HepG2 (cell line): ENCODE measurements at regions not wholly inside any gene's neighbourhood (a gene's known extent, or its start where the extent isn't known, plus 50 kb on each side); places are given as distances from the start of the nearest gene placed in this dataset.

Experiments
- ATAC-seq: fragments of 200-7000 bp; cut with Tn5 transposase; 3 replicates; pipeline ENCODE4 v1.9.1; 2020; ENCODE audit warnings: mild to moderate bottlenecking, moderate library complexity
- BruUV-seq: library from RNA; stranded (reverse); fragments of 400-500 nt; replicated peaks from 2 replicates; lab custom pipeline; 2021; lab: Mats Ljungman, UMichigan
- CTCF ChIA-PET: fragments of 300-600 bp; formaldehyde crosslinking; extraction: SDS; loops from one replicate; lab custom pipeline; 2021; ENCODE audit warnings: low total read pairs, inconsistent platforms, low intra/inter-chr PET ratio; lab: Yijun Ruan, JAX
- POLR2A ChIA-PET: fragments of 350-600 bp; sonication (Branson Sonifier 250); formaldehyde crosslinking; loops from one replicate; lab custom pipeline; 2020; ENCODE audit warnings: antibody characterized with exemption, inconsistent platforms; lab: Yijun Ruan, JAX
- DNase-seq: peaks from one replicate; pipeline ENCODE4 v3.0.0-alpha.2; 2015; ENCODE audit warnings: low spot score
- FAIRE-seq: peaks from 3 replicates; lab custom pipeline; 2011; peaks lifted over from hg19 to GRCh38; lab: Jason Lieb, UNC
- H2AFZ ChIP-seq: one replicate; pipeline ENCODE4 v1.6.1; 2011; ENCODE audit warnings: low read length, inconsistent platforms
- H3K27ac ChIP-seq: fragments of 300-600 bp; 3 replicates; pipeline ENCODE4 v1.8.0; 2011; ENCODE audit warnings: mixed run types, mild to moderate bottlenecking, mixed read lengths, low read length, inconsistent platforms; ENCODE audit not compliant: insufficient read depth; ENCODE audit errors: extremely low read length
- H3K27me3 ChIP-seq, 2 experiments: fragments of 200-600 bp in 1 of 2; 2 replicates in 1 of 2; 3 replicates in 1 of 2; pipeline versions ENCODE4 v1.6.0 to v1.8.0; 2011; ENCODE audit warnings: low read length in 2 of 2, mild to moderate bottlenecking in 2 of 2, moderate library complexity in 2 of 2, inconsistent platforms in 1 of 2; ENCODE audit not compliant: insufficient read depth in 2 of 2, control insufficient read depth in 1 of 2
- H3K36me3 ChIP-seq, 2 experiments: fragments of 200-600 bp in 1 of 2; replicated peaks in 1 of 2; 2 replicates in 1 of 2; 3 replicates in 1 of 2; pipeline versions ENCODE4 v1.5.1 to v1.8.0; 2011; ENCODE audit warnings: low read length in 2 of 2, inconsistent platforms in 1 of 2; ENCODE audit not compliant: insufficient read depth in 2 of 2, control insufficient read depth in 1 of 2
- H3K4me1 ChIP-seq: 2 replicates; pipeline ENCODE4 v1.5.1; 2012; ENCODE audit warnings: low read length, inconsistent platforms; ENCODE audit not compliant: insufficient read depth
- H3K4me2 ChIP-seq: 2 replicates; pipeline ENCODE4 v1.6.0; 2011; ENCODE audit warnings: low read depth, low read length, inconsistent platforms
- H3K4me3 ChIP-seq, 3 experiments: fragments of 200-600 bp in 1 of 3; sonication (generic), shearing (Covaris generic) in 1 of 3; replicated peaks in 1 of 3; 2 replicates each; pipeline ENCODE4 v1.5.1; 2011 to 2016; ENCODE audit warnings: low read length in 3 of 3, inconsistent platforms in 2 of 3, low read depth in 2 of 3, mild to moderate bottlenecking in 2 of 3, control low read depth in 1 of 3, mixed read lengths in 1 of 3; ENCODE audit not compliant: insufficient read depth in 1 of 3
- H3K79me2 ChIP-seq: one replicate; pipeline ENCODE4 v1.6.1; 2011; ENCODE audit warnings: low read length, inconsistent platforms; ENCODE audit not compliant: insufficient read depth
- H3K9ac ChIP-seq: 2 replicates; pipeline ENCODE4 v1.6.0; 2011; ENCODE audit warnings: mild to moderate bottlenecking, low read depth, low read length, inconsistent platforms; ENCODE audit not compliant: insufficient read depth
- H3K9me3 ChIP-seq: 2 replicates; pipeline ENCODE4 v1.5.1; 2012; ENCODE audit warnings: mild to moderate bottlenecking, low read length
- H4K20me1 ChIP-seq: 2 replicates; pipeline ENCODE4 v1.6.0; 2011; ENCODE audit warnings: inconsistent platforms, mild to moderate bottlenecking, low read length, moderate library complexity; ENCODE audit not compliant: insufficient read depth
- ARNTL ChIP-seq: sonication (generic); formaldehyde crosslinking; IDR thresholded peaks from 2 replicates; pipeline ENCODE4 v1.4.0; 2020; ENCODE audit warnings: mild to moderate bottlenecking, missing genetic modification reagents
- CHD4 ChIP-seq: fragments of 200-600 bp; sonication (generic); IDR thresholded peaks from 2 replicates; pipeline ENCODE4 v1.7.0; 2017; ENCODE audit warnings: mild to moderate bottlenecking, low read length, borderline replicate concordance
- DDIT3 ChIP-seq: sonication (generic); formaldehyde crosslinking; IDR thresholded peaks from 2 replicates; pipeline ENCODE4 v1.4.0; 2020; ENCODE audit warnings: mild to moderate bottlenecking, missing genetic modification reagents
- FOXK1 ChIP-seq: sonication (generic); formaldehyde crosslinking; IDR thresholded peaks from 2 replicates; pipeline ENCODE4 v1.4.0; 2020; ENCODE audit warnings: low read depth, missing genetic modification reagents, borderline replicate concordance
- ISL2 ChIP-seq: sonication (generic); formaldehyde crosslinking; IDR thresholded peaks from 2 replicates; pipeline ENCODE4 v1.5.0; 2020; ENCODE audit warnings: missing genetic modification reagents
- SRY ChIP-seq: sonication (generic); formaldehyde crosslinking; IDR thresholded peaks from 2 replicates; pipeline ENCODE4 v1.8.0; 2022; ENCODE audit warnings: mild to moderate bottlenecking, missing genetic modification reagents
- TIGD3 ChIP-seq: sonication (generic); formaldehyde crosslinking; IDR thresholded peaks from 2 replicates; pipeline ENCODE4 v1.5.1; 2020; ENCODE audit warnings: mild to moderate bottlenecking, missing genetic modification reagents, borderline replicate concordance
- YEATS4 ChIP-seq: sonication (generic); formaldehyde crosslinking; IDR thresholded peaks from 2 replicates; pipeline ENCODE4 v1.4.0; 2020; ENCODE audit warnings: missing genetic modification reagents, borderline replicate concordance
- YY1 ChIP-seq: IDR thresholded peaks from 2 replicates; pipeline ENCODE4 v1.6.1; 2011; ENCODE audit warnings: low read length, low read depth, moderate library complexity, mild to moderate bottlenecking; ENCODE audit not compliant: insufficient read depth, insufficient replicate concordance
- ZNF138 ChIP-seq: sonication (generic); formaldehyde crosslinking; IDR thresholded peaks from 2 replicates; pipeline ENCODE4 v1.5.0; 2020; ENCODE audit warnings: mild to moderate bottlenecking, low read depth, missing genetic modification reagents
- ZNF333 ChIP-seq: sonication (generic); formaldehyde crosslinking; IDR thresholded peaks from 2 replicates; pipeline ENCODE4 v1.4.0; 2020; ENCODE audit warnings: mild to moderate bottlenecking, missing genetic modification reagents, borderline replicate concordance
- ZNF747 ChIP-seq: sonication (generic); formaldehyde crosslinking; IDR thresholded peaks from 2 replicates; pipeline ENCODE4 v1.8.1; 2023; ENCODE audit warnings: missing genetic modification reagents, mild to moderate bottlenecking, borderline replicate concordance
- ZSCAN9 ChIP-seq: IDR thresholded peaks from 2 replicates; pipeline ENCODE4 v1.6.1; 2016; ENCODE audit warnings: borderline replicate concordance
- WGBS: methylation state at CpG from one replicate; pipeline ENCODE4 v1.1.6; 2017; ENCODE audit warnings: low lambda C conversion rate; 5-methylcytosine and 5-hydroxymethylcytosine counted together
- in situ Hi-C: cut with HindIII; loops from 2 replicates; pipeline ENCODE4 v1.10.0; 2017; ENCODE audit warnings: low pct_unique_long_range_greater_than_20kb; ENCODE audit not compliant: extremely low pct_ligation_motif_present
- intact Hi-C: fragments of 100-400 bp; cut with micrococcal nuclease; formaldehyde crosslinking; loops from one replicate; pipeline ENCODE4 v1.10.0; 2022; ENCODE audit not compliant: unreplicated experiment
- TF ChIP-seq, protein P1 (sequence below): sonication (generic); formaldehyde crosslinking; IDR thresholded peaks from 2 replicates; pipeline ENCODE4 v1.8.0; 2022; ENCODE audit warnings: mild to moderate bottlenecking, missing genetic modification reagents, moderate library complexity
- TF ChIP-seq, protein P2 (sequence below), 2 experiments: fragments of 450-650 bp in 1 of 2; sonication (generic) in 1 of 2; formaldehyde crosslinking; IDR thresholded peaks; 2 replicates each; pipeline versions ENCODE4 v1.5.0 to v1.8.0; 2020 to 2022; ENCODE audit warnings: mild to moderate bottlenecking in 1 of 2, missing genetic modification reagents in 1 of 2

DNA sequence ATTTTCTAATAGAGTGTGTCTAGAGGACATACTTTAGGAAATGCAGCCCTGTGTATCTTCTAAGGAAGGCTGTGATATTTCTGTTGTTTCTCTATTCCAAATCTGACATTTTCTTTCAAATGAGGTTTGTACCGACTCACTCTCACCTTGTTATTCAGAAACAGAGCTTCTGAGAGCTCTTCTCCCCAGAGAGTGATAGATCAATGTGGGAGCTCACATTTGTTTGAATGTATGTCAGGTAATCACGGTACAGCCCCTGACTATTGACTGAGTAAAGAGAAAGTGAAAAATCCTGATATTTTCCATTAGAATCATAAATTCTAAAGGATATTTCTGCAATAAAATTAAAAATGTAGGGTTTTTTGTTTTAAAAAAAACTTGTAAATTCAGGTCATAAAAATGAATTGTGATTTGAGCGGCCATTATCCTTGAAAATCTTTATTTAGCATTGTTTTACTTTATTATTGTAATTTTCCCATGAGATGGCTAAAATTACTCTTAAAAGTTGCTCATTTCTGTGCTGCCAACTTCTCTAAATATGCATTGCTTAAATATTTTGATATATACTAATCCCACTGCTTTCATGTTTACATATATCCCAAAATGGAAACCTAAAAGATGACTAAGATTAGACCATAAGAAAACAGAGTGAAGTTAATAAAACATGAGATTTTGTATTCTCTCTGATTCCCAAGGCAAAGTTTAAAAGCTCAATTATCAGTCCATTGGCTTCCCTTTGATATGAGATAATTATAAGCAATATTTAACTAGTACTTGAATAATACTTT is 1226.8 kb upstream of the CITED2 start:
- ChIA-PET CTCF (no interaction called here), POLR2A (no interaction called here)
- peaks cover 16% of the 10 kb centered on the region for H3K9me3 ChIP-seq
- H3K4me3 ChIP-seq = no peak overlapping the region
- ATAC-seq (no peak), DNase-seq (no peak), FAIRE-seq (no peak)
- H4K20me1 ChIP-seq = no peaks in the 10 kb centered on the region
- no peaks in the 10 kb centered on the region for H3K36me3 ChIP-seq
- H3K27ac ChIP-seq = no peak overlapping the region
- no peak overlapping the region for H3K4me2 ChIP-seq
- intact Hi-C loops (no loop called here), in situ Hi-C loops (no loop called here)
- WGBS = 4% methylated on average over 3 of the region's 3 CpGs
- H2AFZ ChIP-seq = no peak overlapping the region
- H3K4me1 ChIP-seq = no peaks in the 10 kb centered on the region
- TF ChIP-seq ZNF333 (no peak), ARNTL (CRISPR knock-in tag) (no peak), ZNF138 (CRISPR knock-in tag) (no peak), YY1 (no peak), ZSCAN9 (CRISPR knock-in tag) (no peak), DDIT3 (no peak), SRY (no peak), ISL2 (CRISPR knock-in tag) (no peak), ZNF747 (CRISPR knock-in tag) (no peak), TIGD3 (CRISPR knock-in tag) (no peak), CHD4 (no peak), YEATS4 (CRISPR knock-in tag) (no peak), FOXK1 (CRISPR knock-in tag) (no peak)
- TF ChIP-seq, protein P1, sequence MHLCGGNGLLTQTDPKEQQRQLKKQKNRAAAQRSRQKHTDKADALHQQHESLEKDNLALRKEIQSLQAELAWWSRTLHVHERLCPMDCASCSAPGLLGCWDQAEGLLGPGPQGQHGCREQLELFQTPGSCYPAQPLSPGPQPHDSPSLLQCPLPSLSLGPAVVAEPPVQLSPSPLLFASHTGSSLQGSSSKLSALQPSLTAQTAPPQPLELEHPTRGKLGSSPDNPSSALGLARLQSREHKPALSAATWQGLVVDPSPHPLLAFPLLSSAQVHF (CRISPR knock-in tag) = no peak
- TF ChIP-seq, protein P2, sequence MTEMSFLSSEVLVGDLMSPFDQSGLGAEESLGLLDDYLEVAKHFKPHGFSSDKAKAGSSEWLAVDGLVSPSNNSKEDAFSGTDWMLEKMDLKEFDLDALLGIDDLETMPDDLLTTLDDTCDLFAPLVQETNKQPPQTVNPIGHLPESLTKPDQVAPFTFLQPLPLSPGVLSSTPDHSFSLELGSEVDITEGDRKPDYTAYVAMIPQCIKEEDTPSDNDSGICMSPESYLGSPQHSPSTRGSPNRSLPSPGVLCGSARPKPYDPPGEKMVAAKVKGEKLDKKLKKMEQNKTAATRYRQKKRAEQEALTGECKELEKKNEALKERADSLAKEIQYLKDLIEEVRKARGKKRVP (CRISPR knock-in tag; IDR thresholded peaks at IDR 0.05) = no peak
- H3K9ac ChIP-seq = no peak overlapping the region
- H3K27me3 ChIP-seq = no peaks in the 10 kb centered on the region
- no peaks in the 10 kb centered on the region for H3K79me2 ChIP-seq
- no TSS peak for BruUV-seq
